ENCODE measurements at regions not wholly inside any gene's neighbourhood (a gene's known extent, or its start where the extent isn't known, plus 50 kb on each side); places are given as distances from the start of the nearest gene placed in this dataset.

DNA sequence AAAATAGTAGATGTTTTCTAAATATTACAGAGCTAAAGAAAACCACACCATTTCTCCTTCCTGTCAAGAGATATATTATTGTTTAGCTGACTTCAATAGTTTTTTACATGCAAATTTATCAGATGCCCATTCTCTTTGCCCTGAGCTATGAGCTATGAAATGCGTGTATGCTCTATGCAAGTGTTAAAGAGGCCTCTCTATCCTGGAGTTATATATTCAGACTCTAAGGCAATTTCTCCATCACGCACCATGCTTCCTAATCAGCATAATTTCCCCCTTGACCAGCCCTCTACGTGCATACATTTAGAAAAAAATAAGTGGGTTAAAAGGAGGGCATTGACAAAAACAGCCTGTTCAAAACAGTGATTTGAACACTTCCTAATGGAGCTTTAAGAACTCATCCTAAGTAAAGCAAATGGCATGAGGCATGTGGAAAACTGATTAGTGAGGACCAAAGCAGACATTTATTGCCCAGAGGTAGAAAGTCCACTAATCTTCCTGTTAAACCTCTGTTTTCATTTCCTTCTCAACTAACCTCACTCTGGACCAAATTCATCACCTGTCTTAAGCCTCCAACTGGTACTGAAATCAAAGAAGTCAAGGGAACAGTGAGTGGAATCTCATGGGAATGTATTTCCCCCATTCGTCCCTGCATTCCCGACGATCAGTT, 565.8 kb upstream of the PKN2 start:
- Histone ChIP-seq H3K4me3 (ENCODE audit: severe bottlenecking) (no peak overlapping the region), H3K27ac (ENCODE audit: poor library complexity, severe bottlenecking) (no peak overlapping the region), H3K36me3 (ENCODE audit: low read depth) (no peaks in the 10 kb centered on the region), H3K9me3 (ENCODE audit: severe bottlenecking) (no peaks in the 10 kb centered on the region), H3K4me1 (ENCODE audit: insufficient read depth, poor library complexity, severe bottlenecking) (no peaks in the 10 kb centered on the region), H3K27me3 (ENCODE audit: insufficient read depth, poor library complexity, severe bottlenecking) (peaks cover 2% of the 10 kb centered on the region)
- no peak for ATAC-seq (ENCODE audit: low read depth)
- TF ChIP-seq, protein P1, sequence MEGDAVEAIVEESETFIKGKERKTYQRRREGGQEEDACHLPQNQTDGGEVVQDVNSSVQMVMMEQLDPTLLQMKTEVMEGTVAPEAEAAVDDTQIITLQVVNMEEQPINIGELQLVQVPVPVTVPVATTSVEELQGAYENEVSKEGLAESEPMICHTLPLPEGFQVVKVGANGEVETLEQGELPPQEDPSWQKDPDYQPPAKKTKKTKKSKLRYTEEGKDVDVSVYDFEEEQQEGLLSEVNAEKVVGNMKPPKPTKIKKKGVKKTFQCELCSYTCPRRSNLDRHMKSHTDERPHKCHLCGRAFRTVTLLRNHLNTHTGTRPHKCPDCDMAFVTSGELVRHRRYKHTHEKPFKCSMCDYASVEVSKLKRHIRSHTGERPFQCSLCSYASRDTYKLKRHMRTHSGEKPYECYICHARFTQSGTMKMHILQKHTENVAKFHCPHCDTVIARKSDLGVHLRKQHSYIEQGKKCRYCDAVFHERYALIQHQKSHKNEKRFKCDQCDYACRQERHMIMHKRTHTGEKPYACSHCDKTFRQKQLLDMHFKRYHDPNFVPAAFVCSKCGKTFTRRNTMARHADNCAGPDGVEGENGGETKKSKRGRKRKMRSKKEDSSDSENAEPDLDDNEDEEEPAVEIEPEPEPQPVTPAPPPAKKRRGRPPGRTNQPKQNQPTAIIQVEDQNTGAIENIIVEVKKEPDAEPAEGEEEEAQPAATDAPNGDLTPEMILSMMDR (IDR thresholded peaks at IDR 0.05; ENCODE audit: poor library complexity, severe bottlenecking), result no peak
- no peak for DNase-seq (ENCODE audit: low spot score)

DNA sequence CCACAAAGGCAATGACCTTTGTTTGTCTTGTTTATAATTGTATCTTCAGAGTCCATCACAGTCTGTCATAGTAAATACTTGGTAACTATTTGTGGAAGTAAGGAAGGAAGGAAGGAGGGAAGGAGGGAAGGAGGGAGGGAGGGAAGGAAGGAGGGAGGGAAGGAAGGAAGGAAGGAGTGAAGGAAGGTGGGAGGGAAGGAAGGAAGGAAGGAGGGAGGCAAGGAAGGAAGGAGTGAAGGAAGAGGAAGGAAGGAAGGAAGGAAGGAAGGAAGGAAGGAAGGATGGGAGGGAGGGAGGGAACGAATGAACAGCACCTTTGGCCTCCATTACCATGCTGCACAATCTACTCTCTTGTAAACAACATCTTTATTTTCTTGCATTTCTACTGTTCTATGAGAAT, 559.5 kb upstream of the PKN2 start:
- Histone ChIP-seq H3K36me3 (ENCODE audit: low read depth) (no peaks in the 10 kb centered on the region), H3K27me3 (ENCODE audit: insufficient read depth, poor library complexity, severe bottlenecking) (no peaks in the 10 kb centered on the region), H3K9me3 (ENCODE audit: severe bottlenecking) (no peaks in the 10 kb centered on the region), H3K27ac (ENCODE audit: poor library complexity, severe bottlenecking) (no peak overlapping the region), H3K4me1 (ENCODE audit: insufficient read depth, poor library complexity, severe bottlenecking) (no peaks in the 10 kb centered on the region), H3K4me3 (ENCODE audit: severe bottlenecking) (no peak overlapping the region)
- TF ChIP-seq, protein P1 (IDR thresholded peaks at IDR 0.05; ENCODE audit: poor library complexity, severe bottlenecking), result no peak
- ATAC-seq (ENCODE audit: low read depth), result no peak
- DNase-seq (ENCODE audit: low spot score), result no peak

DNA sequence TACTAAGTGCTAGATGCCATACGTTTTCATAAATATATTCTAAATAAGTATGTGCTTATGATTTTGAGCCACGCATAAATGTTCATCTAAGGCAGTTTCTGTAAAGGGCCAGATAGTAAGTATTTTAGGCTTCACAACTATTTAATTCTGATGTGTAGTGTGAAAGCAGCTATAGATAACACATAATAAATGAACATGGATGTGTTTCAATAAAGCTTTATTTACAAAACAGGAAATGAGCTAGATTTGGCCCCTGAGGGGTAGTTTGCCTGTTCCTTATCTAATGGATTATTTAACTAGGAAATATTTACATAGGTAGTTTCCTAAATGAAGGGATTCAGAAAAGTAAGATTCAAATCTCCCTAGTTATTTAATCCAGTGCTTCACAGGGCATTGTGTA, 557.6 kb upstream of the PKN2 start:
- Histone ChIP-seq H3K27me3 (ENCODE audit: insufficient read depth, poor library complexity, severe bottlenecking) (no peaks in the 10 kb centered on the region), H3K4me3 (ENCODE audit: severe bottlenecking) (no peak overlapping the region), H3K4me1 (ENCODE audit: insufficient read depth, poor library complexity, severe bottlenecking) (no peaks in the 10 kb centered on the region), H3K9me3 (ENCODE audit: severe bottlenecking) (no peaks in the 10 kb centered on the region), H3K36me3 (ENCODE audit: low read depth) (no peaks in the 10 kb centered on the region), H3K27ac (ENCODE audit: poor library complexity, severe bottlenecking) (no peak overlapping the region)
- ATAC-seq (ENCODE audit: low read depth), result no peak
- no peak for DNase-seq (ENCODE audit: low spot score)
- TF ChIP-seq, protein P1 (IDR thresholded peaks at IDR 0.05; ENCODE audit: poor library complexity, severe bottlenecking), result no peak

DNA sequence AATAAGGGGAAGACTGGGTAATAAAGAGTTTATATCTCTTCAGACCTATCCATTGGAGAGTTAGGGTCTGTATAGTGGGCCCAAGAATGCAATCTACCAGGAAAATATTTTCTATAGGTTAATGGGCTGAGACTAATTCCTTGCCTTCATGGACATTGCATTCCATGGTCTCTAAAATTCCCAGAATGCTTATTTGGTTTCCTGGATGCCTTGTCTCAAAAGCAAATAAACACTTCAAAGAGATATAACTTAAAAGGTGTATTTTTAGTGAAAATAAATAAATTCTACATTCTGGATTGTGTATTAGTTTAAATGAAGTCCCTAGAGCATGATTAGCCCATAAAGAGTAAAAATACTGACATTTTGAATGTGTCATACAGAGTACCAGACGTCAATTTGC, 550.1 kb upstream of the PKN2 start:
- no peaks in the 10 kb centered on the region for H3K36me3 ChIP-seq (ENCODE audit: low read depth)
- no peaks in the 10 kb centered on the region for H3K4me1 ChIP-seq (ENCODE audit: insufficient read depth, poor library complexity, severe bottlenecking)
- no peak overlapping the region for H3K27ac ChIP-seq (ENCODE audit: poor library complexity, severe bottlenecking)
- no peak for ATAC-seq (ENCODE audit: low read depth)
- no peaks in the 10 kb centered on the region for H3K27me3 ChIP-seq (ENCODE audit: insufficient read depth, poor library complexity, severe bottlenecking)
- DNase-seq (ENCODE audit: low spot score), result no peak
- no peaks in the 10 kb centered on the region for H3K9me3 ChIP-seq (ENCODE audit: severe bottlenecking)
- no peak overlapping the region for H3K4me3 ChIP-seq (ENCODE audit: severe bottlenecking)
- TF ChIP-seq, protein P1 (IDR thresholded peaks at IDR 0.05; ENCODE audit: poor library complexity, severe bottlenecking), result no peak

All from RWPE2 (cell line).